Mucosa of descending colon (tissue), 3 donors: ENCODE measurements at regions not wholly inside any gene's neighbourhood (a gene's known extent, or its start where the extent isn't known, plus 50 kb on each side); places are given as distances from the start of the nearest gene placed in this dataset.
A peak's percentile ranks its signal among the peaks of the same experiment; 100 is the strongest.

ENCODE experiments used
- ATAC-seq: fragments of 200-7000 bp; cut with Tn5 transposase; one replicate; pipeline ENCODE4 v1.9.1; 2020; ENCODE audit warnings: mild to moderate bottlenecking, moderate library complexity
- DNase-seq, 3 donors: peaks; one replicate each; pipeline ENCODE4 v3.0.0-alpha.2; 2020
- H3K36me3 ChIP-seq: fragments of 200-600 bp; one replicate; pipeline ENCODE4 v1.8.0; 2021; ENCODE audit warnings: low read depth, mild to moderate bottlenecking
- H3K4me1 ChIP-seq: fragments of 200-600 bp; one replicate; pipeline ENCODE4 v1.8.0; 2021; ENCODE audit warnings: low read depth, mild to moderate bottlenecking
- H3K4me3 ChIP-seq: fragments of 200-600 bp; one replicate; pipeline ENCODE4 v1.8.0; 2021; ENCODE audit warnings: mild to moderate bottlenecking
- H3K9me3 ChIP-seq: fragments of 200-600 bp; one replicate; pipeline ENCODE4 v1.8.0; 2021; ENCODE audit warnings: mild to moderate bottlenecking
- CTCF ChIP-seq: fragments of 200-600 bp; IDR thresholded peaks from one replicate; pipeline ENCODE4 v1.8.0; 2022; ENCODE audit warnings: antibody characterized with exemption, mild to moderate bottlenecking
- intact Hi-C, 2 donors: fragments of 100-400 bp; cut with DNase I in 1 of 2; cut with micrococcal nuclease in 1 of 2; formaldehyde crosslinking; loops; one replicate each; pipeline versions ENCODE4 v1.11.0 to v1.11.1; 2022; cut with DNase I, micrococcal nuclease
- donor health status: DM: no; HTN: no; CAD: no; lungs with moderate emphysema.
- donor health status: DM: no; HTN: no; CAD: no.
- donor health status: DM: no; HTN: yes; CAD: no.

GRCh38 chr15:29921130-29921601, 98.9 kb upstream of the TJP1 start:
- intact Hi-C loops, result loop anchor here in 1 of 2 donors (10.0 kb wide), 1 partner anchor 186 kb away; no protein-coding TSS in a partner anchor
- ATAC-seq, result no peak
- no peaks in the 10 kb centered on the region for H3K36me3 ChIP-seq
- H3K4me3 ChIP-seq, result no peak overlapping the region
- no peak for DNase-seq
- no peaks in the 10 kb centered on the region for H3K9me3 ChIP-seq
- H3K4me1 ChIP-seq, result peaks cover 14% of the 10 kb centered on the region
- TF ChIP-seq CTCF, result no peak

- intact Hi-C loops, result loop anchor here in 1 of 2 donors (10.0 kb wide), 1 partner anchor 186 kb away; no protein-coding TSS in a partner anchor
- H3K36me3 ChIP-seq, result no peaks in the 10 kb centered on the region
- H3K4me3 ChIP-seq, result no peak overlapping the region
- ATAC-seq, result no peak
- no peak for TF ChIP-seq CTCF
- no peak for DNase-seq
- H3K9me3 ChIP-seq, result no peaks in the 10 kb centered on the region
- H3K4me1 ChIP-seq, result peaks cover 9% of the 10 kb centered on the region
Observed at GRCh38 chr15:29920515-29920914, 98.2 kb upstream of the TJP1 start.

- intact Hi-C loops, result no loop called here
- Histone ChIP-seq H3K36me3 (no peaks in the 10 kb centered on the region), H3K9me3 (no peaks in the 10 kb centered on the region), H3K4me1 (peaks cover 2% of the 10 kb centered on the region), H3K4me3 (no peak overlapping the region)
- ATAC-seq, result peak; percentile 82
- TF ChIP-seq CTCF, result no peak
- no peak for DNase-seq
Observed at GRCh38 chr15:29919380-29919881, 97.2 kb upstream of the TJP1 start.

- Histone ChIP-seq H3K4me3 (no peak overlapping the region), H3K9me3 (no peaks in the 10 kb centered on the region), H3K4me1 (no peaks in the 10 kb centered on the region), H3K36me3 (no peaks in the 10 kb centered on the region)
- TF ChIP-seq CTCF, result no peak
- DNase-seq (no peak), ATAC-seq (peak; percentile 57)
- intact Hi-C loops, result no loop called here
Observed at GRCh38 chr15:29917600-29918597, 95.6 kb upstream of the TJP1 start.

- Histone ChIP-seq H3K36me3 (no peaks in the 10 kb centered on the region), H3K4me3 (no peak overlapping the region), H3K9me3 (no peaks in the 10 kb centered on the region), H3K4me1 (peaks cover 4% of the 10 kb centered on the region)
- TF ChIP-seq CTCF, result no peak
- ATAC-seq (no peak), DNase-seq (no peak)
- intact Hi-C loops, result no loop called here
Observed at GRCh38 chr15:29914511-29914926, 92.3 kb upstream of the TJP1 start.
